ENCODE measurements at regions not wholly inside any gene's neighbourhood (a gene's known extent, or its start where the extent isn't known, plus 50 kb on each side); places are given as distances from the start of the nearest gene placed in this dataset.

- Histone ChIP-seq H3K4me3 (ENCODE audit: low read depth in 1 of 3, low read length in 3 of 3) (no peak overlapping the region), H3K36me3 (ENCODE audit: control insufficient read depth in 4 of 4, insufficient read depth in 3 of 4, low read depth in 1 of 4, low read length in 3 of 4) (no peaks in the 10 kb centered on the region), H3K9ac (ENCODE audit: low read depth in 1 of 2, low read length in 2 of 2) (no peak overlapping the region), H3K9me3 (ENCODE audit: control insufficient read depth in 4 of 4, low read length in 3 of 4) (peaks cover 0 to 2% (median 0%) of the 10 kb centered on the region in 4 donors), H3K4me1 (ENCODE audit: control insufficient read depth in 4 of 4, insufficient read depth in 4 of 4, low read length in 3 of 4) (no peaks in the 10 kb centered on the region), H3K27me3 (ENCODE audit: control insufficient read depth in 4 of 4, insufficient read depth in 4 of 4, low read length in 3 of 4) (peaks cover 0 to 6% (median 0%) of the 10 kb centered on the region in 4 donors), H3K27ac (ENCODE audit: low read depth in 1 of 2, low read length in 2 of 2) (no peak overlapping the region)
- DNase-seq (ENCODE audit: low spot score), result no peak
- TF ChIP-seq RXRA (IDR thresholded peaks at IDR 0.05), result no peak
- no peak for TF ChIP-seq JUND (IDR thresholded peaks at IDR 0.05)
- no peak for TF ChIP-seq RAD21 (IDR thresholded peaks at IDR 0.05)
- no peak for TF ChIP-seq FOXA2 (IDR thresholded peaks at IDR 0.05)
- TF ChIP-seq CTCF (IDR thresholded peaks at IDR 0.05; ENCODE audit: low read depth, low read length, missing input control), result no peak
- TF ChIP-seq SP1 (IDR thresholded peaks at IDR 0.05), result no peak
- no peak for TF ChIP-seq YY1 (IDR thresholded peaks at IDR 0.05)
- TF ChIP-seq ATF3 (IDR thresholded peaks at IDR 0.05), result no peak
- no peak for TF ChIP-seq ZBTB33 (IDR thresholded peaks at IDR 0.05)
- no peak for TF ChIP-seq MAX (IDR thresholded peaks at IDR 0.05)
- no peak for TF ChIP-seq EGR1 (IDR thresholded peaks at IDR 0.05; ENCODE audit: low read depth in 2 of 2)
- WGBS, result 70% methylated on average over 1 of the region's 1 CpG
Measured at GRCh38 chr22:34255042-34255441, 334.8 kb upstream of the LARGE1 start.

- Histone ChIP-seq H3K27ac (ENCODE audit: low read depth in 1 of 2, low read length in 2 of 2) (no peak overlapping the region), H3K36me3 (ENCODE audit: control insufficient read depth in 4 of 4, insufficient read depth in 3 of 4, low read depth in 1 of 4, low read length in 3 of 4) (no peaks in the 10 kb centered on the region), H3K4me1 (ENCODE audit: control insufficient read depth in 4 of 4, insufficient read depth in 4 of 4, low read length in 3 of 4) (no peaks in the 10 kb centered on the region), H3K9ac (ENCODE audit: low read depth in 1 of 2, low read length in 2 of 2) (no peak overlapping the region), H3K9me3 (ENCODE audit: control insufficient read depth in 4 of 4, low read length in 3 of 4) (no peaks in the 10 kb centered on the region), H3K27me3 (ENCODE audit: control insufficient read depth in 4 of 4, insufficient read depth in 4 of 4, low read length in 3 of 4) (peaks cover 0 to 9% (median 0%) of the 10 kb centered on the region in 4 donors), H3K4me3 (ENCODE audit: low read depth in 1 of 3, low read length in 3 of 3) (no peak overlapping the region)
- TF ChIP-seq CTCF (IDR thresholded peaks at IDR 0.05; ENCODE audit: low read depth, low read length, missing input control), result no peak
- no peak for TF ChIP-seq REST (IDR thresholded peaks at IDR 0.05)
- no peak for TF ChIP-seq HNF4A (conservative IDR thresholded peaks at IDR 0.05)
- no peak for TF ChIP-seq RAD21 (IDR thresholded peaks at IDR 0.05)
- TF ChIP-seq JUND (IDR thresholded peaks at IDR 0.05), result no peak
- TF ChIP-seq FOXA2 (IDR thresholded peaks at IDR 0.05), result no peak
- no peak for TF ChIP-seq ATF3 (IDR thresholded peaks at IDR 0.05)
- TF ChIP-seq GABPA (IDR thresholded peaks at IDR 0.05 in 1 of 2, conservative IDR thresholded peaks at IDR 0.05 in 1 of 2), result no peak
- no peak for TF ChIP-seq EGR1 (IDR thresholded peaks at IDR 0.05; ENCODE audit: low read depth in 2 of 2)
- TF ChIP-seq HNF4G (IDR thresholded peaks at IDR 0.05), result no peak
- TF ChIP-seq MAX (IDR thresholded peaks at IDR 0.05), result no peak
- TF ChIP-seq YY1 (IDR thresholded peaks at IDR 0.05), result no peak
- TF ChIP-seq TAF1 (conservative IDR thresholded peaks at IDR 0.05), result no peak
- no peak for TF ChIP-seq RXRA (IDR thresholded peaks at IDR 0.05)
- TF ChIP-seq ZBTB33 (IDR thresholded peaks at IDR 0.05), result no peak
- DNase-seq (ENCODE audit: low spot score), result no peak
- 59% methylated on average over 1 of the region's 1 CpG for WGBS
Measured at GRCh38 chr22:34278121-34278520, 357.8 kb upstream of the LARGE1 start.
